ENCODE measurements at regions not wholly inside any gene's neighbourhood (a gene's known extent, or its start where the extent isn't known, plus 50 kb on each side); places are given as distances from the start of the nearest gene placed in this dataset.

GRCh38 chr5:8226148-8226547 is 357.2 kb downstream of the MTRR start:
- Histone ChIP-seq H3K27me3 (ENCODE audit: control insufficient read depth in 3 of 3, insufficient read depth in 3 of 3, low read length in 2 of 3) (no peaks in the 10 kb centered on the region), H3K36me3 (ENCODE audit: control insufficient read depth in 4 of 4, insufficient read depth in 4 of 4, low read length in 4 of 4) (no peaks in the 10 kb centered on the region), H3K4me3 (no peak overlapping the region), H3K27ac (ENCODE audit: low read depth in 1 of 2, low read length in 1 of 2) (no peak overlapping the region), H3K9me3 (ENCODE audit: control insufficient read depth in 4 of 4, insufficient read depth in 3 of 4, low read length in 3 of 4) (peaks cover 0 to 5% (median 0%) of the 10 kb centered on the region in 4 donors), H3K4me1 (ENCODE audit: control insufficient read depth in 5 of 5, insufficient read depth in 5 of 5, low read length in 5 of 5) (peaks cover 0 to 6% (median 0%) of the 10 kb centered on the region in 5 donors), H3K9ac (ENCODE audit: insufficient read depth in 1 of 2, low read length in 2 of 2) (no peak overlapping the region)
- 87 to 94% methylated on average over 3 of the region's 3 CpGs for WGBS, 2 donors
- DNase-seq (no peak), ATAC-seq (ENCODE audit: insufficient read depth, low FRiP score) (no peak)
- TF ChIP-seq CTCF (IDR thresholded peaks at IDR 0.05; ENCODE audit: control extremely low read depth, extremely low read depth) = no peak

GRCh38 chr5:8227112-8227511 is 358.2 kb downstream of the MTRR start:
- H3K4me3 ChIP-seq = no peak overlapping the region
- DNase-seq = no peak
- H3K27me3 ChIP-seq (ENCODE audit: control insufficient read depth in 3 of 3, insufficient read depth in 3 of 3, low read length in 2 of 3) = no peaks in the 10 kb centered on the region
- H3K9ac ChIP-seq (ENCODE audit: insufficient read depth in 1 of 2, low read length in 2 of 2) = no peak overlapping the region
- no peak for TF ChIP-seq CTCF (IDR thresholded peaks at IDR 0.05; ENCODE audit: control extremely low read depth, extremely low read depth)
- no peak for ATAC-seq (ENCODE audit: insufficient read depth, low FRiP score)
- 77 to 81% methylated on average over 8 of the region's 8 CpGs for WGBS, 2 donors
- H3K36me3 ChIP-seq (ENCODE audit: control insufficient read depth in 4 of 4, insufficient read depth in 4 of 4, low read length in 4 of 4) = no peaks in the 10 kb centered on the region
- no peak overlapping the region for H3K27ac ChIP-seq (ENCODE audit: low read depth in 1 of 2, low read length in 1 of 2)
- peaks cover 0 to 5% (median 0%) of the 10 kb centered on the region in 4 donors for H3K9me3 ChIP-seq (ENCODE audit: control insufficient read depth in 4 of 4, insufficient read depth in 3 of 4, low read length in 3 of 4)
- H3K4me1 ChIP-seq (ENCODE audit: control insufficient read depth in 5 of 5, insufficient read depth in 5 of 5, low read length in 5 of 5) = peaks cover 0 to 6% (median 0%) of the 10 kb centered on the region in 5 donors

- Histone ChIP-seq H3K4me1 (ENCODE audit: control insufficient read depth in 5 of 5, insufficient read depth in 5 of 5, low read length in 5 of 5) (peaks cover 0 to 6% (median 0%) of the 10 kb centered on the region in 5 donors), H3K4me3 (no peak overlapping the region), H3K27ac (ENCODE audit: low read depth in 1 of 2, low read length in 1 of 2) (no peak overlapping the region), H3K27me3 (ENCODE audit: control insufficient read depth in 3 of 3, insufficient read depth in 3 of 3, low read length in 2 of 3) (no peaks in the 10 kb centered on the region), H3K36me3 (ENCODE audit: control insufficient read depth in 4 of 4, insufficient read depth in 4 of 4, low read length in 4 of 4) (no peaks in the 10 kb centered on the region), H3K9ac (ENCODE audit: insufficient read depth in 1 of 2, low read length in 2 of 2) (no peak overlapping the region), H3K9me3 (ENCODE audit: control insufficient read depth in 4 of 4, insufficient read depth in 3 of 4, low read length in 3 of 4) (peaks cover 0 to 5% (median 0%) of the 10 kb centered on the region in 4 donors)
- no peak for TF ChIP-seq CTCF (IDR thresholded peaks at IDR 0.05; ENCODE audit: control extremely low read depth, extremely low read depth)
- ATAC-seq (ENCODE audit: insufficient read depth, low FRiP score) (no peak), DNase-seq (no peak)
- 84 to 90% methylated on average over 4 of the region's 4 CpGs for WGBS, 2 donors
These were observed 360.6 kb downstream of the MTRR start for GRCh38 chr5:8229551-8229950.

GRCh38 chr5:8230868-8231267 is 361.9 kb downstream of the MTRR start:
- Histone ChIP-seq H3K27ac (ENCODE audit: low read depth in 1 of 2, low read length in 1 of 2) (no peak overlapping the region), H3K9ac (ENCODE audit: insufficient read depth in 1 of 2, low read length in 2 of 2) (no peak overlapping the region), H3K36me3 (ENCODE audit: control insufficient read depth in 4 of 4, insufficient read depth in 4 of 4, low read length in 4 of 4) (no peaks in the 10 kb centered on the region), H3K4me1 (ENCODE audit: control insufficient read depth in 5 of 5, insufficient read depth in 5 of 5, low read length in 5 of 5) (peaks cover 0 to 6% (median 0%) of the 10 kb centered on the region in 5 donors), H3K27me3 (ENCODE audit: control insufficient read depth in 3 of 3, insufficient read depth in 3 of 3, low read length in 2 of 3) (no peaks in the 10 kb centered on the region), H3K9me3 (ENCODE audit: control insufficient read depth in 4 of 4, insufficient read depth in 3 of 4, low read length in 3 of 4) (peaks cover 0 to 5% (median 0%) of the 10 kb centered on the region in 4 donors), H3K4me3 (no peak overlapping the region)
- WGBS, 2 donors = 76 to 77% methylated on average over 2 of the region's 2 CpGs
- ATAC-seq (ENCODE audit: insufficient read depth, low FRiP score) (no peak), DNase-seq (no peak)
- TF ChIP-seq CTCF (IDR thresholded peaks at IDR 0.05; ENCODE audit: control extremely low read depth, extremely low read depth) = no peak

Data from lung (tissue), 11 donors.